IMR-90 (cell line): ENCODE measurements at regions not wholly inside any gene's neighbourhood (a gene's known extent, or its start where the extent isn't known, plus 50 kb on each side); places are given as distances from the start of the nearest gene placed in this dataset.

Source experiments
- ATAC-seq: fragments of 200-7000 bp; cut with Tn5 transposase; 2 replicates; pipeline ENCODE4 v1.9.1; 2020; ENCODE audit warnings: low read depth, mild to moderate bottlenecking, moderate library complexity
- BruUV-seq: library from RNA; stranded (reverse); fragments of 400-500 nt; replicated peaks from 2 replicates; lab custom pipeline; 2021; lab: Mats Ljungman, UMichigan
- CTCF ChIA-PET: fragments of 300-600 bp; formaldehyde crosslinking; extraction: SDS; loops from one replicate; lab custom pipeline; 2021; ENCODE audit warnings: antibody characterized with exemption; lab: Yijun Ruan, JAX
- POLR2A ChIA-PET: fragments of 300-600 bp; sonication (Branson Sonifier 250); formaldehyde crosslinking; loops from one replicate; lab custom pipeline; 2022; ENCODE audit warnings: antibody characterized with exemption; ENCODE audit not compliant: unreplicated experiment; lab: Charles Lee
- DNase-seq: peaks from one replicate; pipeline ENCODE4 v3.0.0; 2013
- H2AFZ ChIP-seq: replicated peaks from 2 replicates; pipeline ENCODE3; 2013; ENCODE audit warnings: low read length, mild to moderate bottlenecking; ENCODE audit not compliant: poor library complexity
- H2AK5ac ChIP-seq: 2 replicates; pipeline ENCODE4 v1.6.1; 2013; ENCODE audit warnings: low read depth, low read length, inconsistent platforms
- H2AK9ac ChIP-seq: replicated peaks from 2 replicates; pipeline ENCODE3; 2013; ENCODE audit warnings: mild to moderate bottlenecking, low read depth, low read length, moderate library complexity; ENCODE audit not compliant: poor library complexity
- H2BK120ac ChIP-seq: 2 replicates; pipeline ENCODE4 v1.6.1; 2013; ENCODE audit warnings: low read depth, low read length, inconsistent platforms
- H2BK15ac ChIP-seq: 3 replicates; pipeline ENCODE4 v1.6.1; 2013; ENCODE audit warnings: low read depth, low read length, inconsistent platforms
- H2BK20ac ChIP-seq: 2 replicates; pipeline ENCODE4 v1.6.1; 2013; ENCODE audit warnings: low read depth, mild to moderate bottlenecking, inconsistent platforms, low read length, moderate library complexity
- H2BK5ac ChIP-seq: 2 replicates; pipeline ENCODE4 v1.6.1; 2013; ENCODE audit warnings: mild to moderate bottlenecking, low read depth, low read length, inconsistent platforms; ENCODE audit not compliant: poor library complexity, severe bottlenecking
- H3K14ac ChIP-seq: replicated peaks from 2 replicates; pipeline ENCODE4 v1.6.1; 2013; ENCODE audit warnings: low read depth, low read length, inconsistent platforms
- H3K18ac ChIP-seq: 2 replicates; pipeline ENCODE4 v1.6.1; 2013; ENCODE audit warnings: low read depth, low read length, control low read depth
- H3K23ac ChIP-seq: 2 replicates; pipeline ENCODE4 v1.6.1; 2013; ENCODE audit warnings: low read depth, low read length, inconsistent platforms
- H3K27ac ChIP-seq: 2 replicates; pipeline ENCODE4 v1.5.1; 2013; ENCODE audit warnings: mild to moderate bottlenecking, control low read depth, low read length; ENCODE audit not compliant: insufficient read depth
- H3K27me3 ChIP-seq: 2 replicates; pipeline ENCODE4 v1.6.1; 2013; ENCODE audit warnings: low read length; ENCODE audit not compliant: control insufficient read depth, insufficient read depth
- H3K36me3 ChIP-seq: 2 replicates; pipeline ENCODE4 v1.6.1; 2013; ENCODE audit warnings: low read length, mixed read lengths; ENCODE audit not compliant: control insufficient read depth, insufficient read depth
- H3K4ac ChIP-seq: 2 replicates; pipeline ENCODE4 v1.6.1; 2013; ENCODE audit warnings: low read depth, low read length, inconsistent platforms
- H3K4me1 ChIP-seq: 2 replicates; pipeline ENCODE4 v1.6.1; 2013; ENCODE audit warnings: low read length, mixed read lengths; ENCODE audit not compliant: control insufficient read depth, insufficient read depth
- H3K4me2 ChIP-seq: 2 replicates; pipeline ENCODE4 v1.6.1; 2013; ENCODE audit warnings: low read depth, mild to moderate bottlenecking, control low read depth, low read length, moderate library complexity
- H3K4me3 ChIP-seq: 2 replicates; pipeline ENCODE4 v1.5.1; 2013; ENCODE audit warnings: low read depth, mild to moderate bottlenecking, control low read depth, low read length, moderate library complexity; ENCODE audit not compliant: insufficient read depth
- H3K56ac ChIP-seq: 2 replicates; pipeline ENCODE4 v1.6.1; 2013; ENCODE audit warnings: low read length, inconsistent platforms; ENCODE audit not compliant: insufficient read depth; ENCODE audit errors: extremely low read depth
- H3K79me1 ChIP-seq, 2 experiments: 2 replicates each; pipeline ENCODE4 v1.6.1; 2013; ENCODE audit warnings: low read length in 2 of 2, inconsistent platforms in 1 of 2, low read depth in 1 of 2
- H3K9ac ChIP-seq: 2 replicates; pipeline ENCODE4 v1.6.1; 2013; ENCODE audit warnings: low read depth, low read length, control low read depth
- H3K9me1 ChIP-seq: 2 replicates; pipeline ENCODE4 v1.6.1; 2013; ENCODE audit warnings: low read length, inconsistent platforms; ENCODE audit not compliant: insufficient read depth
- H3K9me3 ChIP-seq: 2 replicates; pipeline ENCODE4 v1.6.1; 2013; ENCODE audit warnings: low read length; ENCODE audit not compliant: control insufficient read depth, insufficient read depth
- H4K20me1 ChIP-seq: 2 replicates; pipeline ENCODE4 v1.6.1; 2013; ENCODE audit warnings: low read length, inconsistent platforms; ENCODE audit not compliant: insufficient read depth
- H4K5ac ChIP-seq: 2 replicates; pipeline ENCODE4 v1.6.1; 2013; ENCODE audit warnings: mild to moderate bottlenecking, low read depth, low read length, control low read depth
- H4K8ac ChIP-seq, 2 experiments: 2 replicates each; pipeline ENCODE4 v1.6.1; 2013; ENCODE audit warnings: low read depth in 2 of 2, low read length in 2 of 2, control low read depth in 1 of 2, inconsistent platforms in 1 of 2
- H4K91ac ChIP-seq: 2 replicates; pipeline ENCODE4 v1.6.1; 2013; ENCODE audit warnings: low read depth, low read length, inconsistent platforms; ENCODE audit not compliant: insufficient read depth
- BHLHE40 ChIP-seq: fragments of 150-350 bp; IDR thresholded peaks from 2 replicates; pipeline ENCODE4 v1.6.1; 2016; ENCODE audit warnings: mild to moderate bottlenecking, low read depth, low read length
- CEBPB ChIP-seq: IDR thresholded peaks from 2 replicates; pipeline ENCODE4 v1.6.1; 2012; ENCODE audit warnings: low read depth, low read length, improper control_type of control experiment
- CHD1 ChIP-seq: IDR thresholded peaks from 2 replicates; pipeline ENCODE4 v1.6.1; 2012; ENCODE audit warnings: low read depth, low read length, improper control_type of control experiment
- FOS ChIP-seq: fragments of 150-350 bp; IDR thresholded peaks from 2 replicates; pipeline ENCODE4 v1.6.1; 2016; ENCODE audit warnings: low read depth, low read length
- MAFK ChIP-seq: IDR thresholded peaks from 2 replicates; pipeline ENCODE4 v1.6.1; 2012; ENCODE audit warnings: low read depth, low read length, improper control_type of control experiment
- MXI1 ChIP-seq: IDR thresholded peaks from 2 replicates; pipeline ENCODE4 v1.6.1; 2012; ENCODE audit warnings: low read depth, mild to moderate bottlenecking, low read length, moderate library complexity, borderline replicate concordance
- NFE2L2 ChIP-seq: fragments of 150-350 bp; IDR thresholded peaks from 2 replicates; pipeline ENCODE4 v1.6.1; 2016; ENCODE audit warnings: low read depth, mild to moderate bottlenecking, low read length
- POLR2A ChIP-seq: IDR thresholded peaks from 2 replicates; pipeline ENCODE4 v1.6.1; 2012; ENCODE audit warnings: mild to moderate bottlenecking, low read depth, low read length
- RAD21 ChIP-seq: IDR thresholded peaks from 2 replicates; pipeline ENCODE4 v1.6.1; 2012; ENCODE audit warnings: low read length, improper control_type of control experiment
- RFX5 ChIP-seq: IDR thresholded peaks from 2 replicates; pipeline ENCODE4 v1.8.0; 2012; ENCODE audit warnings: low read depth, mild to moderate bottlenecking, low read length, moderate library complexity
- WGBS, 2 experiments: methylation state at CpG; one replicate each; pipeline versions ENCODE4 v1.1.5 to v1.1.7; 2013; ENCODE audit warnings: missing lambda C conversion rate in 2 of 2; ENCODE audit not compliant: insufficient read length in 1 of 2; ENCODE audit errors: extremely low coverage in 2 of 2; 5-methylcytosine and 5-hydroxymethylcytosine counted together
- dilution Hi-C: fragments of 300-500 bp; cut with HindIII; formaldehyde crosslinking; loops from one replicate; pipeline ENCODE4 v1.14.3; 2018; ENCODE audit warnings: low sequenced_read_pairs; ENCODE audit not compliant: unreplicated experiment
- in situ Hi-C: fragments of 300-500 bp; cut with MboI; formaldehyde crosslinking; loops from 3 replicates; pipeline ENCODE4 v1.14.3; 2019; ENCODE audit warnings: low sequenced_read_pairs, inconsistent platforms, mixed read lengths
- intact Hi-C: fragments of 100-400 bp; cut with micrococcal nuclease; formaldehyde crosslinking; loops from 2 replicates; pipeline ENCODE4 v1.10.0; 2022
- TF ChIP-seq, protein P1 (sequence below): conservative IDR thresholded peaks from 2 replicates; pipeline ENCODE4 v1.5.1; 2012; ENCODE audit warnings: mild to moderate bottlenecking, low read depth, low read length, improper control_type of control experiment
- TF ChIP-seq, protein P2 (sequence below): fragments of 150-350 bp; IDR thresholded peaks from 2 replicates; pipeline ENCODE4 v1.6.1; 2017; ENCODE audit warnings: mild to moderate bottlenecking, antibody characterized with exemption, low read length, low read depth
- TF ChIP-seq, protein P3 (sequence below): fragments of 150-350 bp; IDR thresholded peaks from 2 replicates; pipeline ENCODE4 v1.6.1; 2016; ENCODE audit warnings: low read depth, mild to moderate bottlenecking, low read length, moderate library complexity, borderline replicate concordance

DNA sequence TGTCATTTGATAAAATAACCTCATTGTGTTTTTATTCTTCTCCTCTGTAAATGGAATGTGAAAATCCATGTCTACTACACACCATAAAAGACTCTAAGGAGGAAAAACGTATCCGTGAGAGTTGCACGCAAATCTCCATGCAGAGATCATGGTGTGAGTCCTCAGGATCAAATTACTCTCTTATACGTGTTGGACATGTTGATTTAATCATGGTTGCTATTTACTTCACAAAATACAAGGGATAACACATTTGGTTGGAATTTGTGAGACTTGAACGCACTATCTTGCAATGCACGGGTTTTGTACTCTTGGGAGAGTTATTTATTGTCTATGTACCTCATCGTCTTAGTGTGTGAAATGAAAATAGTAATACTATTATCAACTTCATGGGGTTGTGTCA, 128.0 kb upstream of the RASSF8 start:
- Histone ChIP-seq H3K4me3 (no peak overlapping the region), H4K20me1 (no peaks in the 10 kb centered on the region)

More for the DNA sequence above, 128.0 kb upstream of the RASSF8 start:
- Histone ChIP-seq H2BK120ac (no peak overlapping the region), H4K8ac (peak overlapping the region in 1 of 2 experiments; percentile 71; a peak in 1 of 4 replicates), H2BK20ac (no peak overlapping the region), H3K27ac (no peak overlapping the region), H3K14ac (no peak overlapping the region), H3K4me2 (no peak overlapping the region), H2AK5ac (no peak overlapping the region; the same call in 1 of the 2 replicates), H3K9ac (no peak overlapping the region), H2AK9ac (no peak overlapping the region), H2BK15ac (peak overlapping the region; percentile 59; the same call in 2 of the 3 replicates), H2AFZ (no peak overlapping the region), H3K9me3 (no peaks in the 10 kb centered on the region), H2BK5ac (no peak overlapping the region), H3K23ac (no peak overlapping the region), H3K18ac (0 out of 2 replicates have a peak overlapping the region, but pooled peaks have one; percentile 33), H3K27me3 (no peaks in the 10 kb centered on the region), H3K79me1 (no peaks in the 10 kb centered on the region), H3K56ac (no peak overlapping the region), H3K36me3 (no peaks in the 10 kb centered on the region), H3K4ac (no peak overlapping the region), H3K4me1 (peaks cover 16% of the 10 kb centered on the region), H4K5ac (no peak overlapping the region), H4K91ac (no peak overlapping the region; the same call in 1 of the 2 replicates), H3K9me1 (peaks cover 8% of the 10 kb centered on the region)
- TF ChIP-seq CEBPB (no peak), MXI1 (no peak), RFX5 (no peak), POLR2A (no peak), BHLHE40 (no peak), FOS (no peak), NFE2L2 (no peak), MAFK (no peak), CHD1 (no peak), RAD21 (no peak)
- TF ChIP-seq, protein P1, sequence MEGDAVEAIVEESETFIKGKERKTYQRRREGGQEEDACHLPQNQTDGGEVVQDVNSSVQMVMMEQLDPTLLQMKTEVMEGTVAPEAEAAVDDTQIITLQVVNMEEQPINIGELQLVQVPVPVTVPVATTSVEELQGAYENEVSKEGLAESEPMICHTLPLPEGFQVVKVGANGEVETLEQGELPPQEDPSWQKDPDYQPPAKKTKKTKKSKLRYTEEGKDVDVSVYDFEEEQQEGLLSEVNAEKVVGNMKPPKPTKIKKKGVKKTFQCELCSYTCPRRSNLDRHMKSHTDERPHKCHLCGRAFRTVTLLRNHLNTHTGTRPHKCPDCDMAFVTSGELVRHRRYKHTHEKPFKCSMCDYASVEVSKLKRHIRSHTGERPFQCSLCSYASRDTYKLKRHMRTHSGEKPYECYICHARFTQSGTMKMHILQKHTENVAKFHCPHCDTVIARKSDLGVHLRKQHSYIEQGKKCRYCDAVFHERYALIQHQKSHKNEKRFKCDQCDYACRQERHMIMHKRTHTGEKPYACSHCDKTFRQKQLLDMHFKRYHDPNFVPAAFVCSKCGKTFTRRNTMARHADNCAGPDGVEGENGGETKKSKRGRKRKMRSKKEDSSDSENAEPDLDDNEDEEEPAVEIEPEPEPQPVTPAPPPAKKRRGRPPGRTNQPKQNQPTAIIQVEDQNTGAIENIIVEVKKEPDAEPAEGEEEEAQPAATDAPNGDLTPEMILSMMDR = no peak
- TF ChIP-seq, protein P2, sequence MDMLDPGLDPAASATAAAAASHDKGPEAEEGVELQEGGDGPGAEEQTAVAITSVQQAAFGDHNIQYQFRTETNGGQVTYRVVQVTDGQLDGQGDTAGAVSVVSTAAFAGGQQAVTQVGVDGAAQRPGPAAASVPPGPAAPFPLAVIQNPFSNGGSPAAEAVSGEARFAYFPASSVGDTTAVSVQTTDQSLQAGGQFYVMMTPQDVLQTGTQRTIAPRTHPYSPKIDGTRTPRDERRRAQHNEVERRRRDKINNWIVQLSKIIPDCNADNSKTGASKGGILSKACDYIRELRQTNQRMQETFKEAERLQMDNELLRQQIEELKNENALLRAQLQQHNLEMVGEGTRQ = no peak
- TF ChIP-seq, protein P3, sequence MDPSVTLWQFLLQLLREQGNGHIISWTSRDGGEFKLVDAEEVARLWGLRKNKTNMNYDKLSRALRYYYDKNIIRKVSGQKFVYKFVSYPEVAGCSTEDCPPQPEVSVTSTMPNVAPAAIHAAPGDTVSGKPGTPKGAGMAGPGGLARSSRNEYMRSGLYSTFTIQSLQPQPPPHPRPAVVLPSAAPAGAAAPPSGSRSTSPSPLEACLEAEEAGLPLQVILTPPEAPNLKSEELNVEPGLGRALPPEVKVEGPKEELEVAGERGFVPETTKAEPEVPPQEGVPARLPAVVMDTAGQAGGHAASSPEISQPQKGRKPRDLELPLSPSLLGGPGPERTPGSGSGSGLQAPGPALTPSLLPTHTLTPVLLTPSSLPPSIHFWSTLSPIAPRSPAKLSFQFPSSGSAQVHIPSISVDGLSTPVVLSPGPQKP = no peak
- CTCF ChIA-PET = no interaction called here
- dilution Hi-C loops (no loop called here), in situ Hi-C loops (no loop called here), intact Hi-C loops (no loop called here)
- POLR2A ChIA-PET = interaction anchor here (0.7 kb wide), 1 partner anchor 775 kb away, joined by 3 read pairs; no protein-coding TSS in a partner anchor
- no TSS peak for BruUV-seq
- no CpG with 5 or more reads among the region's 7 CpGs for whole genome bisulfite sequencing, 2 experiments
- no peak for DNase-seq
- no peak for ATAC-seq
